Type B pancreatic cell (in vitro differentiated cells): ENCODE measurements at regions not wholly inside any gene's neighbourhood (a gene's known extent, or its start where the extent isn't known, plus 50 kb on each side); places are given as distances from the start of the nearest gene placed in this dataset.

ENCODE experiments used
- DNase-seq: peaks from one replicate; pipeline ENCODE4 v3.0.0; 2021; ENCODE audit warnings: mixed read lengths; ENCODE audit not compliant: unreplicated experiment; ENCODE audit errors: extremely low spot score
- H3K27ac Mint-ChIP-seq: 2 replicates; pipeline ENCODE4 v1.8.0; 2021; ENCODE audit warnings: mild to moderate bottlenecking, mixed read lengths
- H3K27me3 Mint-ChIP-seq: 2 replicates; pipeline ENCODE4 v1.8.0; 2021; ENCODE audit warnings: mixed read lengths
- H3K36me3 Mint-ChIP-seq: 2 replicates; pipeline ENCODE4 v1.8.0; 2021; ENCODE audit warnings: mixed read lengths
- H3K4me1 Mint-ChIP-seq: one replicate; pipeline ENCODE4 v1.8.0; 2021; ENCODE audit warnings: mixed read lengths; ENCODE audit not compliant: unreplicated experiment
- H3K4me3 Mint-ChIP-seq: 2 replicates; pipeline ENCODE4 v1.8.0; 2021; ENCODE audit warnings: mild to moderate bottlenecking, mixed read lengths
- H3K9me3 Mint-ChIP-seq: 2 replicates; pipeline ENCODE4 v1.8.0; 2021; ENCODE audit warnings: mixed read lengths
- CTCF ChIP-seq: fragments of 200-600 bp; sonication (generic); conservative IDR thresholded peaks from 2 replicates; pipeline ENCODE4 v1.5.0; 2021; ENCODE audit warnings: antibody characterized with exemption, mild to moderate bottlenecking

GRCh38 chr9:81532251-81532650, 157.1 kb downstream of the TLE1 start:
- DNase-seq = no peak
- Mint-ChIP-seq H3K4me1 (peaks cover 3% of the 10 kb centered on the region), H3K27me3 (peaks cover 22% of the 10 kb centered on the region), H3K4me3 (no peak overlapping the region), H3K36me3 (no peaks in the 10 kb centered on the region), H3K27ac (no peak overlapping the region), H3K9me3 (no peaks in the 10 kb centered on the region)
- TF ChIP-seq CTCF = no peak

GRCh38 chr9:81531511-81531910, 157.8 kb downstream of the TLE1 start:
- TF ChIP-seq CTCF = no peak
- no peak for DNase-seq
- Mint-ChIP-seq H3K27ac (no peak overlapping the region), H3K9me3 (no peaks in the 10 kb centered on the region), H3K4me1 (peaks cover 3% of the 10 kb centered on the region), H3K27me3 (peaks cover 25% of the 10 kb centered on the region), H3K4me3 (no peak overlapping the region), H3K36me3 (no peaks in the 10 kb centered on the region)

- Mint-ChIP-seq H3K4me3 (no peak overlapping the region), H3K27me3 (peaks cover 27% of the 10 kb centered on the region), H3K4me1 (peaks cover 3% of the 10 kb centered on the region), H3K27ac (no peak overlapping the region), H3K9me3 (no peaks in the 10 kb centered on the region), H3K36me3 (no peaks in the 10 kb centered on the region)
- no peak for TF ChIP-seq CTCF
- no peak for DNase-seq
Observed at GRCh38 chr9:81530846-81531245, 158.5 kb downstream of the TLE1 start.

GRCh38 chr9:81530310-81530810, 159.0 kb downstream of the TLE1 start:
- Mint-ChIP-seq H3K9me3 (no peaks in the 10 kb centered on the region), H3K27ac (no peak overlapping the region), H3K4me3 (no peak overlapping the region), H3K27me3 (peaks cover 27% of the 10 kb centered on the region), H3K36me3 (no peaks in the 10 kb centered on the region), H3K4me1 (peaks cover 3% of the 10 kb centered on the region)
- TF ChIP-seq CTCF = no peak
- no peak for DNase-seq

GRCh38 chr9:81529556-81530193, 159.7 kb downstream of the TLE1 start:
- no peak overlapping the region for H3K4me3 Mint-ChIP-seq
- no peak for DNase-seq
- no peak overlapping the region for H3K27ac Mint-ChIP-seq
- H3K9me3 Mint-ChIP-seq = no peaks in the 10 kb centered on the region
- peaks cover 3% of the 10 kb centered on the region for H3K4me1 Mint-ChIP-seq
- peaks cover 27% of the 10 kb centered on the region for H3K27me3 Mint-ChIP-seq
- no peak for TF ChIP-seq CTCF
- H3K36me3 Mint-ChIP-seq = no peaks in the 10 kb centered on the region
